ENCODE measurements at regions not wholly inside any gene's neighbourhood (a gene's known extent, or its start where the extent isn't known, plus 50 kb on each side); places are given as distances from the start of the nearest gene placed in this dataset.

DNA sequence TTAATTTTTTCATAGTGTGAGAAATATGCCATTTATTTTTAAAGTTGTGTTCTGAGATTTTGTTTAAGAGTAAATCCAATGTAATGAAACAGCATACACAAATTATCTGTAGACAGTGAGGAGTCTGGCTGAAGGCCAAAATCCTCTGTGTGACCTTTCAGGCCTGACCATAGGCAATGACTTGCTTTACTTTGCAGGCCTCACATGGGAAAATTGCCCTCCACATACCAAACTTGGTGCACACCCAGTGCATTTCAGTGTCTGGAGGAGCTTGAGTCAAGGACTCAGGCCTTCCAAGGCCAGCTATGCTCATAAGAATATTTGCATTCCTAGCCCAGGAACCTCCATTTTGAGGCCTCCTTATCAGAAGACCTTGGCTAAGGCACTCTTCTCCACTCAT, 430.1 kb downstream of the GABRG1 start:
- no peaks in the 10 kb centered on the region for H4K20me1 ChIP-seq (ENCODE audit: control insufficient read depth, extremely low read depth, insufficient read depth, low read length)
- DNase-seq (ENCODE audit: low read depth in 2 of 2): peak in 1 of 2 donors; percentile 0
- H3K79me2 ChIP-seq (ENCODE audit: control insufficient read depth, insufficient read depth, low read length): no peaks in the 10 kb centered on the region
- no peaks in the 10 kb centered on the region for H3K9me3 ChIP-seq (ENCODE audit: control insufficient read depth, insufficient read depth, low read depth, low read length)
- no peak overlapping the region for H3K4me2 ChIP-seq (ENCODE audit: extremely low read depth, insufficient read depth, low read length)
- no peak overlapping the region for H2AFZ ChIP-seq (ENCODE audit: low read length)
- H3K36me3 ChIP-seq (ENCODE audit: control insufficient read depth, insufficient read depth, low read length): no peaks in the 10 kb centered on the region
- no peaks in the 10 kb centered on the region for H3K4me1 ChIP-seq (ENCODE audit: control insufficient read depth, extremely low read depth, insufficient read depth, low read length)
- no peaks in the 10 kb centered on the region for H3K27me3 ChIP-seq (ENCODE audit: control insufficient read depth, insufficient read depth, low read length)
- H3K4me3 ChIP-seq (replicated peaks in 1 of 4; ENCODE audit: control extremely low read depth in 1 of 4, insufficient read depth in 1 of 4, low read depth in 3 of 4, low read length in 4 of 4): no peak overlapping the region
- TF ChIP-seq EZH2 (IDR thresholded peaks at IDR 0.05; ENCODE audit: low read length, missing control alignments) (no peak), CTCF (conservative IDR thresholded peaks at IDR 0.05 in 1 of 2, IDR thresholded peaks at IDR 0.05 in 1 of 2; ENCODE audit: low read depth in 1 of 2, low read length in 2 of 2) (no peak)
- H3K27ac ChIP-seq (ENCODE audit: insufficient read depth, low read length): no peak overlapping the region
- no peak overlapping the region for H3K9ac ChIP-seq (ENCODE audit: insufficient read depth, low read length)

DNA sequence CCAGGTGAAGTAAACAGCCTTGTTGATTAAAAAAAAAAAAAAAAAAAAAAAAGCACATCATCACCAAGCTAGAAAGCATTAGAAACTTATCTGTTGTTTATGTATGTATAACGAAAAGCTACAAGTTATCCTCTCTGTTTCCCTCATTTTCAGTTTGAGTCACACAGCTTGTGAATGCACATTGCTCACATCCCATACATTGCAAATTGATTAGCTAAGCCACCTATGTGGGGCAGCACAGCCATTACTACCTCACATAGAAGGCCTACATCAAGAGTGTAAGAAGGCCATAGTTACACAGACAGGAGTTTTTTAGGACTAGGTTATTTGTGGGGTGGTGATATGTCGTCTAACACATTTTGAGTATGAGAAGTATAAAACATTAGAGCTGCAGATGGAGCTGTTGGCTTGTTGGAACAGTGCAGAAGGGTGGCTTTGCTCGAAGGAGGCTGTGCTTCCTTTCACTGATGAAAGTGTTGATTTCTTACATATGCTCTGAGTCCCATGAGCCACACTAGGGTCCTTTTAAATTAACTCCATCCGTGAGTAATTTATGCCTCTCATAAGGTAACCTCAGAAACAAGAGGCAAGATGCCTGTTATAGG, 431.6 kb downstream of the GABRG1 start:
- no peak overlapping the region for H3K27ac ChIP-seq (ENCODE audit: insufficient read depth, low read length)
- no peak for TF ChIP-seq EZH2 (IDR thresholded peaks at IDR 0.05; ENCODE audit: low read length, missing control alignments)
- H3K27me3 ChIP-seq (ENCODE audit: control insufficient read depth, insufficient read depth, low read length): no peaks in the 10 kb centered on the region
- H3K4me3 ChIP-seq (replicated peaks in 1 of 4; ENCODE audit: control extremely low read depth in 1 of 4, insufficient read depth in 1 of 4, low read depth in 3 of 4, low read length in 4 of 4): no peak overlapping the region
- H2AFZ ChIP-seq (ENCODE audit: low read length): no peak overlapping the region
- no peak overlapping the region for H3K9ac ChIP-seq (ENCODE audit: insufficient read depth, low read length)
- H3K36me3 ChIP-seq (ENCODE audit: control insufficient read depth, insufficient read depth, low read length): no peaks in the 10 kb centered on the region
- H3K4me1 ChIP-seq (ENCODE audit: control insufficient read depth, extremely low read depth, insufficient read depth, low read length): no peaks in the 10 kb centered on the region
- no peak overlapping the region for H3K4me2 ChIP-seq (ENCODE audit: extremely low read depth, insufficient read depth, low read length)
- H3K9me3 ChIP-seq (ENCODE audit: control insufficient read depth, insufficient read depth, low read depth, low read length): no peaks in the 10 kb centered on the region
- no peak for DNase-seq (ENCODE audit: low read depth in 2 of 2)
- H4K20me1 ChIP-seq (ENCODE audit: control insufficient read depth, extremely low read depth, insufficient read depth, low read length): no peaks in the 10 kb centered on the region
- H3K79me2 ChIP-seq (ENCODE audit: control insufficient read depth, insufficient read depth, low read length): no peaks in the 10 kb centered on the region

DNA sequence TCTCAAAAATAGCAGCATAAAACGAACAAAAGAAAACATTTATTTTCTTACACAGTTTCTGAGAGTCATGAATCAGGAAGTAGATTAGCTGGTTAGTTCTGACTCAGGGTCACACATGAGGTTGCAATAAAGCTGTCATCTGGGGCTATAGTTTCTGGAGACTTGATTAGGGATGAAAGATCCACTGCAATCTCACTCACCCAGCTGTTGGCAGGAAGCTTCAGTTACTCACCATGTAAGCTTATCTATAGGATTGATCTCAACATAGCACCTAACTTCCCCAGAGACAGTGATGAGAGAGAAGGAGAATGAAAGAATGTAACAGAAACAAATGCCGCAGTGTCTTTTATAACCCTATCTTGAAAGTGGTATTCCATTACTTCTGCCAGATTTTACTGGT, 435.5 kb downstream of the GABRG1 start:
- Histone ChIP-seq H3K79me2 (ENCODE audit: control insufficient read depth, insufficient read depth, low read length) (no peaks in the 10 kb centered on the region), H3K4me2 (ENCODE audit: extremely low read depth, insufficient read depth, low read length) (no peak overlapping the region), H4K20me1 (ENCODE audit: control insufficient read depth, extremely low read depth, insufficient read depth, low read length) (no peaks in the 10 kb centered on the region), H3K27ac (ENCODE audit: insufficient read depth, low read length) (no peak overlapping the region), H3K27me3 (ENCODE audit: control insufficient read depth, insufficient read depth, low read length) (no peaks in the 10 kb centered on the region), H3K9ac (ENCODE audit: insufficient read depth, low read length) (no peak overlapping the region), H3K4me1 (ENCODE audit: control insufficient read depth, extremely low read depth, insufficient read depth, low read length) (no peaks in the 10 kb centered on the region), H3K36me3 (ENCODE audit: control insufficient read depth, insufficient read depth, low read length) (no peaks in the 10 kb centered on the region), H3K4me3 (replicated peaks in 1 of 4; ENCODE audit: control extremely low read depth in 1 of 4, insufficient read depth in 1 of 4, low read depth in 3 of 4, low read length in 4 of 4) (no peak overlapping the region), H3K9me3 (ENCODE audit: control insufficient read depth, insufficient read depth, low read depth, low read length) (no peaks in the 10 kb centered on the region), H2AFZ (ENCODE audit: low read length) (no peak overlapping the region)
- no peak for DNase-seq (ENCODE audit: low read depth in 2 of 2)
- TF ChIP-seq EZH2 (IDR thresholded peaks at IDR 0.05; ENCODE audit: low read length, missing control alignments) (no peak), CTCF (conservative IDR thresholded peaks at IDR 0.05 in 1 of 2, IDR thresholded peaks at IDR 0.05 in 1 of 2; ENCODE audit: low read depth in 1 of 2, low read length in 2 of 2) (no peak)

All from fibroblast of lung (primary cell).